ENCODE measurements at regions not wholly inside any gene's neighbourhood (a gene's known extent, or its start where the extent isn't known, plus 50 kb on each side); places are given as distances from the start of the nearest gene placed in this dataset.

DNA sequence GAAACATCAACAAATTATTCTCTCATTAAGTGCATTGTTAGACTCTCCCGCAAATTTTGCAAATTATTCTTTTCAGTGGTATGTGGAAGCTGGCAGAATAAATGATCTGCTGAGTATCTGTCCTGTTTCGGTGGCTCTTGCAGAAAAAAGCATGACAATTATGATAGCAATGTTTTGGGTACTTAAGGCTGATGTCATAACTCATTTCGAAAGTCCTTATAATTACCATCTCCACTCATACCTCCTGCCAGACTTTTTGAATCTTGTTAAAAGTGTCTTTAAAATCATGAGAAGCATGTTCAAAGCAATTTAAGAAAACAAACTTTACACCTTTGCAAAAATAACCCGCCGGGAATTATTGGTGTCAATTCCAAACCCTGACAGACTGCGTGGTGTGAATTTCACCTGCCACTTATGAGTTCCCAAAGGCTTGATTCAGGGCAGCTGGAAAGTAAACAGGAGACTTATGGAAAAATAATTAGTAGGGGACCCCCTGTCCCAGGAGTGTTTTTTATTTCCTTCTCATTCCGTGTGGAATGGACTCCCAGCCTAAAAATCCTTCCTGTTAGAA, 87.6 kb upstream of the E2F3 start:
- DNase-seq, result peak; percentile 34

DNA sequence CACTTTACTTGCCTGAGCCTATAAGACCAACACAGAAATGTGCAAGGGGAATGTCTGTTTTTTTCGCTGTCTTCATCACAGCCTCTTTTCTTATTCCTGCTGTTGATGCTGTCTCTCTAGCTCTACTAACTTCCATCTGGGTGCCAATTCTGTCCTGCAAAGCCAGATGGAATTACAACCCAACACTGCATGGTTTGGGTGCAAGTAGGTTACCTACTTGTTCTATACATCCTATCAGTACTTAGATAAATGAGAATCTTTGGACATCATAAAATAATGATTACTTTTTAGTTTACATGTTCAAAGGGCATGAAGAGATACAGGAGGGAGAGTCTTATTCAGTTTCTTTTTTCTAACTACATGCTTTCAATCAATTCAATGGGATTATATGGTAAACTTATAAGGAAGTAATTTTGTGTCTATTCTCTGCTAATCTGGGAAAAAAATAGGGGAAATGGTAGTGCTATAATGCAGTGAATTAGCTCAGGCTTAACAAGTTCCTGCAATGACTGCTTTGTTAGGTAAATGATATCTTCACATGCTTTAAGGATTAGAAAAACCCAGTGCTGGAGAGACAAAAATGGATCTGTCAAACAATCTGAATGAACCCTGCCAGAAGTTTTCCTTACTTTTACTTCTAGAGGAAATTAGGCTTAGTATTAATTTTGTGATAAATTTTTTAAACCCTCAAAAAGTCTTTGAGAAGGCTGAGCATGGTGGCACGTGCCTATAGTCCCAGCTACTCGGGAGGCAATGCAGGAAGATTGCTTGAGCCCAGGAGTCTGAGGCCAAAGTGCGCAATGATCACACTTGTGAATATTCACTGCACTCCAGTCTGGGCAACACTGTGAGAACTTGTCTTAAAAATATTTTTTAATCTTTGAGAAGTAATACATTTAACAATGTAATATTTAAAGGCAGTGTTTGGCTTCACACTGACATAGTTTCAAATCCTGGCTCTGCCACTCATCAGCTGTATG, 86.5 kb upstream of the E2F3 start:
- DNase-seq, result no peak

DNA sequence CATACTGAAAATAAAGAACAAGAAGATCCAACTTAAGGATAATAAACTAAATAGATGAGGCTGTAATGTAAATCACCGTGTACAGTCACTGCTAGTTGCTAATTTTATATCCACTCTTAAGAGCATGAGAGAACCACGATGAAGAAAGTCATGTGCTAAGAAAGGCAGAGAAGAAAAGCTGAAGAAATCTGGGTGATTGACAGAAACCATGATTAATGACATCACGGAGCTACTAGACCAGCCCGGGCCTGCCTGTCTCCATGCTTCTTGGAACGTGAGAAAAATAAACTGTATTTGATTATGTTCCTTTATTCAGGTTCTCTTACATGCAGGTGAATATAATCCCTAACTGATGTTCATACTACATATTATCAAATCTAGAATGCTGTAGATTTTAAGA, 84.2 kb upstream of the E2F3 start:
- DNase-seq, result no peak

DNA sequence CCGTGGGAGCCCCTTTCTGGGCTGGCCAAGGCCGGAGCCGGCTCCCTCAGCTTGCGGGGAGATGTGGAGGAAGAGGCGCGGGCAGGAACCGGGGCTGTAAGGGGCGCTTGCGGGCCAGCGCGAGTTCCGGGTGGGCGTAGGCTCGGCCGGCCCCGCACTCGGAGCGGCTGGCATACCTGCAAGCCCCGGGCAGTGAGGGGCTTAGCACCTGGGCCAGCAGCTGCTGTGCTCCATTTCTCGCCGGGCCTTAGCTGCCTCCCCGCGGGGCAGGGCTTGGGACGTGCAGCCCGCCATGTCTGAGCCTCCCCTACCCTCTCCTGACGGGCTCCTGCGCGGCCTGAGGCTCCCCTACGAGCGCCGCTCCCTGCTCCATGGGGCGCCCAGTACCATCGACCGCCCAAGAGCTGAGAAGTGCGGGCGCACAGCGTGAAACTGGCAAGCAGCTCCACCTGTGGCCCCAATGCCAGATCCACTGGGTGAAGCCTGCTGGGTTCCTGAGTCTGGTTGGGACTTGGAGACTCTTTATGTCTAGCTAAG, 82.8 kb upstream of the E2F3 start:
- DNase-seq, result no peak

DNA sequence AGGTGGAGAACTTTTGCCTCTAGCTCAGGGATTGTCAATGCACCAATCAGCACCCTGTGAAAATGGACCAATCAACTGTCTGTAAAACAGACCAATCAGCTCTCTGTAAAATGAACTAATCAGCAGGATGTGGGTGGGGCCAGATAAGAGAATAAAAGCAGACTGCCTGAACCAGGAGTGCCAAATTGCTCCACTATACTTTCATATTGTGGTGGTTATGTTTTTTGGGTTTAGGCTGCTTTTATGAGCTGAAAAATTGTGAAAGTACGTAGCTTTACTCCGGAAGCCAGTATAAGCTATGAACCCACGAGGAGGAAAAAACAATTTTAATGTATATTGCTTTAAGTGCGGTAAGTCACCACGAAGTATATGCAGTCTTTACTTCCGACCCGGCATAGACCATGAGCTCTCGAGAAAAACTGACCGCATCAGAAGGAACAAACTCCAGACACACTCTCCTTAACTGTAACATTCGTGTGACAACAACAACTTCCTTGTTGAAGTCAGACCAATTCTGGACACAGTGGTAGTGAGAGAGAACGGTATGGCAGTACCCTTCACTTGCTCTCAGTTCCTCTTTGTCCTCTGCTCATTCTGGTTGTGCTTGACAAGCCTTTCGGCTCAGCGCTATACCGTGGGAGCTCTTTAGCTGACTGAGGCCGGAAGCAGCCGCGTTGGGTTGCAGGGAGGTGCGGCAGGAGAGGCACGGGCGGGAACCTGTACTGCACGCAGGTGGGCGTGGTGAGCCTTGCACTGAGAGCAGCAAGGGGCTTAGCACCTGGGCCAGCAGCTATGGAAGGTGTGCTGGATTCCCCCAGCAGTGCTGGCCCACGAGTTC, 81.9 kb upstream of the E2F3 start:
- DNase-seq, result no peak

DNA sequence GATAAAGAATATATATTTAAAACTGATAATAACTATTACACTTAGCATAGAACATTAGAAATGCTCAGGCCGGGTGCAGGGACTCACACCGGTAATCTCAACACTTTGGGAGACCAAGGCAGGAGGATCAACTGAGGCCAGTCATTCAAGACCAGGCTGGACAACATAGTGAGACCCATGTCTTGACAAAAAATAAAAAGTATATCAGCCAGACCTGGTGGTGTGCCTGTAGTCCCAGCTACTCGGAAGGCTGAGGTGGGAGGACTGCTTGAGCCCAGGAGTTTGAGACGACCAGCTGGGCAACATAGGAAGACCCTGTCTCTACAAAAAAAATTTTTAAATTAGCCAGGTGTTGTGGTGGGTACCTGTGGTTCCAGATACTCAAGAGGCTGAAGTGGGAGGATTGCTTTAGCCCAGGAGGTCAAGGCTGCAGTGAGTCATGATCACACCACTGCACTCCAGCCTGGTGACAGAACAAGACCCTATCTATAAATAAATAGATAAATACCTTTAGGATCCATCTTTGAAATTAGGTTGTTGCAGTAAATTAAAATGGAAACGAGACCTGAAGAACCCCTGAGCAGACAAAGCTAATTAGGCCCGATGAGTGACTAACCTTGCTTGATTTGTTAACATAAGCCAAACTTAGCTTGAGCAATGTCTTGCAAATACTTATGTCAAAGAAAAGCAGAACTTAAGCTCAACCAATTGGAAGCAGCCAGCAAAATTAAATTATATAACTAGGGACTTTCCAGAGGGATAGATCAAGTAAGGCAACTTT, 75.8 kb upstream of the E2F3 start:
- DNase-seq, result no peak

DNA sequence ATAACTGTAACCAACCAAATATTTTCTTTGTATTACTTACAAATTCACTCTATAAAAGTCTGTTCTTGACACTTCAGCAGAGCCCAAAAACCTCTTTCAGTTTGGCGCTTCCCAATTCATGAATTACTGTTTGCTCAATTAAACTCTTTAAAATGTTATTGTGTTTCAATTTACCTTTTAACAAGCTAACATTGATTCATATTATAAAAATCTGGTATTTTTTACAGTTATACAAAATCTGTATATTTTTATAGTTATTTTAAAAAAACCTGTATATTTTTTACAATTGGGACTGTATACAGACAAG, 75.3 kb upstream of the E2F3 start:
- no peak for DNase-seq

DNA sequence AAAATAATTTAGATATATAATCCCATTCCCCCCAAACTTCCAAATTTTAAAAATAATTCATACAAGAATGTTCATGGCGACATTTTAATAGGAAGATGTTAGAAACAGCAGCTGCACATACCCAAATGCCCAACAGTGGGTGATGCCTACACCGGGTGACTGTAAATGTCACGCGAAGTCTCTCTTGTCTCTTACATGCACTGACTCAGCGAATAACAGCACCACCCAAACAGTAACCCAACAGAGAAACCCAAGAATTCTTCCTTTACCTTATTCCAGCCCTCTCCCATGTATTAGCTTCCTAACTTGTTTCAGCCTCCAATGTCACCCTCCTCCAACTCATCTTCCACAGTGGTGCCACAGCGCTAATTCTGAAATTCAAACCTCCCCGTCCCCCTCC, 74.5 kb upstream of the E2F3 start:
- DNase-seq, result no peak

DNA sequence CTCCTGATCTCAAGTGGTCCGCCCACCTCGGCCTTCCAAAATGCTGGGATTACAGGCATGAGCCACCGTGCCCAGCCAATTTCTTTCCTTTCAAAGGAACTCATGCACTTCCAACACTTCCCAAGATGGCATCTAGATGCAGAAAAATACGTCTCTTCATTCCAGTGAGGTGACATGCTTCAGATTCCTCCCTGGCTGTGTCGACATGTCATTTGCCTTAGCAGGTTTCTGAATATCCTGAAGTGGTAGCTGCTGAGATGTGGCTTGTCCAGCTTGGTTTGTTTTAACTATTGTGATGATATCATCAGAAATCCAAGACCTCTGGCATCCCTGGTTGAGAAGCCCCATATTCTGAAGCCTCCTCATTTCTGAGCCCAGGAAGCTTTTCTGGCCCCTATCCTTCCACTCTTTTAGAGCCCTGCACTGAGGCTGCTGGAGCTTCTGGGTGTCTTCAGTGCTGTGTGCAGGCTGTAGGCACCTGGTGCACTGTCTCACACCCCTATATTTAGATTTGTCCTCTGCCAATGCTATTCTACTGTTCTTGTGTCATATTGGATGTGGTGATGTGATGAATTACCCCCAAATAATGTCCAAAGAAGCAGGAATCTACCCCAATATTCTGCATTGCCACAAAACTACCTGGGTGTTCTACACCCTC, 73.3 kb upstream of the E2F3 start:
- no peak for DNase-seq

DNA sequence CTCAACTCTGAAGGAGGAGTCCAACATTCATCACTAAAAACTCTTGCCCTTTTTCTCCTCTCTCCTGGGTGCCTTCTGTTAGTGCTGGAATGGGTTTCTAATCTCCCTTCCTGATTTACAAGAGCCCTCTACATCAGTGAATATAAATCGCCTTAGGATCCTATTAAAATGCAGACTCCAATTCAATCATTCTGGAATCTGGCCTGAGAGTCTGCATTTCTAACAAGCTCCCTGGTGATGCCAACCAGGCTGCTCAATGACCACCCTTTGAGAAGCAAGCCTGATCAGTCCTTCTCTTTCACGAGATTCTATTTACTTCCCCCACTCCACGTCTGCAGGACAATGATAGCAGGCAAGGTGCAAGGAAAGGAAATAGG, 72.8 kb upstream of the E2F3 start:
- no peak for DNase-seq

DNA sequence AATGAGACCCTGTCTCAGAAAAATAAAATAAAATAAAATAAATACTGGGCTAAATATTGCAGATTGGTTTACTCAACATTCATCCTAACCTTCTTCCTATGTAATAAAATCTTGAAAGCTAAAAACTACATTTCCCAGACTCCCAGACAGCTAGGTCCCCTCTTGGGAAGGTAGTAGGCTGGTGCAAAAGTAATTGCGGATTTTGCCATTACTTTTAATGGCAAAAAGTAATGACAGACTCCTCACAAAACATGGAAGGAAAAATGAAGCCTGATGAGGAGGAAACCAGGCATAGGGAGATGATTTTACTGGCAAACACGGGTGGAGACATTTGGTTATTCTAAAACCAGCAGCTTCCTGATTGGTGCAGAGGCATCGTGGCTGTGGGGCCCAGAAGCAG, 70.6 kb upstream of the E2F3 start:
- DNase-seq, result no peak

DNA sequence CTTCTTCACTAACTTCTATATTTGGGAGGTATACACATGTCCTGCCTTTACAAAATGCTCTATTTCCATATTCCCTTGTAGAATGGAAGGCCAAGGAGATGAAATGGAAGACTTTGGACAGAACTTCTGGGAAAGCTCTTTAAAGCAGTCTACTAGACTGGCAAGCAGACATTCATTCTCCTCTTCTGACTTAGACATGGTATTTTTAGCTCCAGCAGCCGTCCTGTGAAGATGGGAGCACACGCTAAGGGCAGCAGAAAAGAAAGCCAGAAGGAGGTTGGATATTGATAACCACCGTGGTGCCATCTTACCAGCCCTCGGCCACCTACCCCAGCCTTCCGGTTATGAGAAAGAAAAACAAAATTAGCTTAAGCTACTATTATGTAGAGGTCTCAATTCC, 70.1 kb upstream of the E2F3 start:
- no peak for DNase-seq

DNA sequence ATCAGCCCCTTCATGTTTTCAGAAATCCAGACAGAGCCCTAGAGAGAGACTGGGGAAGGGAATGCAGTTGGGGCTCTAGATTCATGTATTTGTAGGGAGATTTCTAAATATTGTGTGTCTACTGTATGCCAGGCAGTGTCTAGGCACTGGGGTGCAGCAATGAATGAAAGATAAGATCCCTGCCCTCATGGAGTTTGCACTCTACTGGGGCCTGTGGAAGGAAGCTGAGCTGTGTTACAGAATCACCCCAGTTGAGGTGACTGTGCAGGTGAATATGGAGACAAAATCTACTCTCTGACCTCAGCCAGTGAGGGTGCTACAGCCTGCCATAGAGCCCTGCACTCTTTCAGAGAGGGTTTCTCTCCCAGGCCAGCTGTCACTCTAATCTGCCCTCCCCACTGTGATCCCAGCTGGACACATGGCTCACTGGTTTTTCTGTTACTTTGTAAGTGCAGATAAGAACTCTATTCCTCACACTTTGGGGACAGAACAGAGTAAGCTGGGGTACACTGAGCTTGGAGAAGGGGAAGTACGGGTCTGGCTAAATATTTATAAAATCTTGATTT, 69.2 kb upstream of the E2F3 start:
- DNase-seq, result no peak

DNA sequence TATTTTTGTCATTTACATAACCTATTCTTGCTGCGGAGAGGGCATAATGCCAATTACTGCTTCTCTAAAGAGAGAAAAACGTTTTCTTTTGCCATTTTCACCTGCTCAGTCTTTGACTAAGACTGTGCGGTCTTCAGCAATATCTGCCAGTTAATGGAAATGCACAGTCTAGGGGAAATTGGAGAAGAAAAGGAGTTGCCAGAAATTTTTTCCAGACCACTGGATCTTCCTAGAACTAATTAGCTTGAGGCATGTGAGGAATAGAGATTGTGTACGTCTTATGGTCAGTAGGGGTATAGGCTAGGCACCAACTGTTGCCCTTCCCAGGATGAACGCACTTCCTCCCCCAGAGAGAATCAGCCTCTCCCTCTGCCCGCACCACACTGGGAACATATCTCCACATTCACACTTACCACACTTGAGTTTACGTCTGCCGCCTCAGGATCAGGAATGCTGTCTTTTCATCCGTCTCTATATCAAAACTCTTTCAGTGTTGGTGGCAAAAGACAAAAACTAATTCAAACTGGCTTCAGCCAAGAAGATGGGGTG, 67.9 kb upstream of the E2F3 start:
- no peak for DNase-seq

DNA sequence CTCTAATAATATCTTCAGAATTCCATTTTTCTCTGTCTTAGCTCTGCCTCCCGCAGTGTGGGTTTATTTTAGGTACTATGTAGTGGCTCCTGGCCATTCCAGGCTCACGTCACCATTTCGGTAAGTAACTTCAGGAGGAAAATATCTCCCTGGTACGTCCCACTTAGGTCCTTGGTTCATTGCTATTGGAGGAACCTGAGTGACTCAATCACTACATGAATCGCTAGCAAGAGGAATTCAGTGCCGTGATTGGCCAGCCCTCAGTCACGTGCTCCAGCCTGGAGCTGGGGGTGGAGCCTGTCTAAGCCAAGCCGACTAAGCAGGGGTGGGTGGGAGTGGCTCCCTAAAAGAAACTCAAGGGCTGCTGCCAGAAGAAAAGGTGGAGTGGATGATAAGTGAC, 67.3 kb upstream of the E2F3 start:
- DNase-seq, result no peak

DNA sequence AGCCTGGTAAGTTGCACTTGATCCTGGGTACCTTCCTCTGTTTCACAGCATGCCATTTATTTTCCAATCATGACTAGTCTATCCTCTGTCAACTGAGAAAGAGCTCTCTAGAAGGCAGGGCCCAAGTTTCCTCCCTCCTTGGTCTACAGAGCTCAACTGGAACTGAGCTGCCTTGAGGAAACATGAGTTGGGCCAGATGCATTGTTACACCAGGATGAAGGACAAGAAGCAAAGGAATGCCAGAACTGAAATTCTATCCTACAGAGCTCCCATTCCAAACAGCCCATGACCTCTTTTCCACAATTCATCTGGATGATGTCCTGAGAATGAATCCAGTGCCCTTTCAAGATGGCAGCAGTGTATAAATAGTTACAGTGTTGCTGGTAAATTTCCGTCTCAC, 66.7 kb upstream of the E2F3 start:
- no peak for DNase-seq

DNA sequence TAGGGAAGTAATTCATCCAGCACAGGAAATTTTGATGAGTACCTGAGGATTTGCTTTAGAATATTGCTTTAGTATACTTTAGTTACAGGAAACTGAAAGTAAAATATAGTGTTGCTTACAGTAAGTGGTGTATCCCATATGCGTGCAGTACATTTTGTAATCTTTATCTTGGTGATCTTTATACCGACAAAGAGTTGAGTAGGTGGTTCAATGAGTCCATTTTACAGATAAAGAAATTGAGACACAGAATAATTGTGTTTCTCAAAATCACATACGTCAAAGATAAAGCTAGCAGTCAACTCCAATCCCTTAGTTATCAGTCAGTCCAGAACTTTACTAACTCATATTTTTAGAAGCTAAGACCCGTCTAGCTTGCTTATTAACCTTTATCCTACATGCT, 65.8 kb upstream of the E2F3 start:
- no peak for DNase-seq

DNA sequence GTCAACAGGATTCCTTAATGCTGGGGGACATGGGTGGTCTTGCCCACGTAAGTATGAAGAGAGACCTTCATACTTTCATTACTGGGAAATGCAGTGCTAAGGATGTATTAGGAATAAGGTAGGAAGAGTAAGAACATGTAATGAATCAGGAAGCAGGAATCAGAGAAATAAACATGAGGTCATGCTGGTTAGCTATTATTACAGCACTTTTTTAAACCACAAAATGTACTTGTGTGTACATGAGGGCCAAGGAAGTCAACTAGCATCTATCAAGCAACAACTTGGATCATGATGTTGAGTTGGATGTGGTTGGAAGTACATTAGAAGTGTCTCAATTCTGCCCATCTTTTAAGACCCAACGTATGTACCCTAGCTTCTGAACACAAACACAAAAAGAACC, 63.5 kb upstream of the E2F3 start:
- DNase-seq, result no peak

DNA sequence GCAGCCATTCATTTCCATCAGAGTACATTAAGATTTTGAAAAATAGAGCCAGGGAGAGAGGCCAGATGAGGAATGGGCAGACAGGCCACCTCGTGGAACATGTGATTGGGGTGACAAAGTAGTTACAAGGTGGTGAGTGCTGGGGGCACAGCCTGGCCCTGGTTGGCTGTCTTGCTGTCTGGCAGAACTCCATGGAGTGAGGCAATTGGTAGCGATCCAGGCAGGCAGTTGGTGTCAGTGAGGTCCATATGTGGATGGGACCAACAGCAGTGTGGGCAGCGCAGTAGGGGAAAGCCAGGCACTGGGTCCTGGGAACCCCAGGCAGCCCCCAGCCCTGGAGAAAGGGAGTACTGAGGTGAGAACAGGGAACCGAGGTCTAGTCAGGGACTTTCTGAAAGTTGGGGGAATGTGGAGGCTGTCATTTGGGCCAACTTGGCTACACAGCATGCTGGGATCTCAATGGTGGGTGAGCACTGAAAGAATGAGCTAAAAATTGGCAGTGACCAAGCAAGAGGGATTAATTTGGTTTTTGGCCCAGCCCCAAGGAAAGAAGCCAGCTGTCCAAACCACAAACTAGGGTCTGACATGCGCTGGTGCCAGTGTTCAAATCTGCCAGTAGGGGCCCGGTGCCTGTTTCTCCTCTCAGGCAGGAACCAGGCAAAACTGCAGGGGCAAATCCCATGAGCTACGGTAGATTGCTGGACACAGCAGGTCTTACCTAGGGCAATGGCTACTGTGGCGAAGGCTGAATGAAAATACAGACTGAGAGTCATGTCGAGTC, 61.4 kb upstream of the E2F3 start:
- no peak for DNase-seq

DNA sequence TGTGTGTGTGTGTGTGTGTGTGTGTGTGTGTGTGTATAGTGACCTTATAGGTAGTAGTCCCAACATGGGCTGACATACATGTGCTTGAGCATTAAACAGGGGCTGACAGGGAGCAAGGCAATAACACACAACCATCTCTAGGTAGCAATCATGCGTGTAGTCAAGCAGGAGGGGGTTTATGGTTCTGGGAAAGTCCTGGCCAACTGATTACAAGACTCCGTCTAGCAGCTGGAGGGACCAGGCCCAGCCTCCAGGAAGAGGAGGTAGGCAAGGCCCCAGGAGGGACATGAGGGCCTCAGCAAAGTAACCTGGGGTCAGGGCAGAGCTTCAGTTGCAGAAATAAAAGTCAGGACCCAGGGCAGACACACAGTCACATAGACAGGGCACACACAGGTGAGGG, 60.6 kb upstream of the E2F3 start:
- DNase-seq, result no peak

DNA sequence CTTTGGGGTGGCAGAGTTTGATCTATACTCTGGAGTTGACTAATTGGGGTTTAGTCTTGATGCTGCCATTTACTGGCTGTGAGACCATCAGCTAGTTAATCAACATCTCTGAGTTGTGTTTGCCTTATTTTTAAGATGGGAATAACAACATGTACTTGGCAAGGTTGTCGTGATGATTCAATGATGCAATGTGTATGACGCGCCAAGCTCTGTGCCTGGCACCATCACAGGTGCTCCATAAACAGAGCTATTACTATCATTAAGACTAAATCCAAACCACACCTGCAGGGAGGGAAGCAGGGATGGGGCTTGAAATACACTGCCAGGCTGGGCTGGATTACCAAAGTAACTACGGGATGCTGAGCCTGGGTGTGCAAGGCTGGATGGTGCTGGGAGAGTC, 60.1 kb upstream of the E2F3 start:
- DNase-seq, result no peak
